ENCODE measurements at regions not wholly inside any gene's neighbourhood (a gene's known extent, or its start where the extent isn't known, plus 50 kb on each side); places are given as distances from the start of the nearest gene placed in this dataset.

DNA sequence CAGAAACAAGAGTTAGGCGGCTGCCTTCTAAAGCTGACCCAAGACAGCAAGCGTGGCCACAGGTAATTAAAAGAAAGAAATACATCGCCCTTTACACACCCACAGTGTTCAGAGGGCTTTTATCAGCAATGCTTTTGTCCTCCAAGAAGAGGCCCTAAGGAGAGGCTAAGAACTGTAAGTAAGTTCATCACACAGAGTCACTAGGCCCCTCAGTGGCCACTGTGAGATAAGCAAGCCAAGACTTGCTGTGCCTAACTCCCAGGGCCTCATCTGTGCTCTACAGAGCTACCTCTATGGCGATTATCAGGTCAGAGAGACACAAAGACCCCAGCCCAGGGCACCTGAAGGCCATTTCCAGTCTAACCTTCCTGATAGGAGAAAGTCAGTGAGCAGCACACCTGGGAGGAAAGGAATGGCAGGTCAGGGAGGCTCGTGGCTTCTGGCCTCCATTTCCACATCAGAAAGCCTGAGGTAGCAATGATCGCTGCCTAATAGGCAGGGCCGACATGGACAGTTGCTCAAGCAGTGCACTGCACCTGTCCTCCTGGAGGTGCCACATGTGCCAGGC, 545.2 kb upstream of the CDH11 start:
- Histone ChIP-seq H3K9me2 (ENCODE audit: insufficient read depth) (no peaks in the 10 kb centered on the region), H3K79me2 (ENCODE audit: insufficient read depth, low read length) (no peaks in the 10 kb centered on the region), H4K20me1 (ENCODE audit: insufficient read depth) (no peaks in the 10 kb centered on the region), H3K4me2 (ENCODE audit: low read length) (no peak overlapping the region), H2AFZ (ENCODE audit: low read depth, low read length, poor library complexity, severe bottlenecking) (no peak overlapping the region), H3K4me3 (replicated peaks in 1 of 2; ENCODE audit: low read depth in 1 of 2, low read length in 2 of 2) (no peak overlapping the region), H3K9ac (ENCODE audit: low read length) (no peak overlapping the region), H3K27me3 (ENCODE audit: insufficient read depth, low read length) (no peaks in the 10 kb centered on the region), H3K9me3 (ENCODE audit: control insufficient read depth in 1 of 2, insufficient read depth in 1 of 2, low read depth in 1 of 2, low read length in 2 of 2) (no peaks in the 10 kb centered on the region; a peak in 1 of 4 replicates), H3K27ac (ENCODE audit: low read depth, low read length) (no peak overlapping the region), H3K36me3 (ENCODE audit: control insufficient read depth in 1 of 2, insufficient read depth in 2 of 2, low read length in 2 of 2) (no peaks in the 10 kb centered on the region), H3K4me1 (ENCODE audit: control insufficient read depth in 1 of 2, insufficient read depth in 2 of 2, low read length in 2 of 2) (no peaks in the 10 kb centered on the region)
- intact Hi-C loops (cut with micrococcal nuclease) = no loop called here
- TF ChIP-seq EZH2 (IDR thresholded peaks at IDR 0.05) (no peak), ZFX (IDR thresholded peaks at IDR 0.05) (no peak), FOSL1 (IDR thresholded peaks at IDR 0.05; ENCODE audit: low read depth) (no peak), TCF7L2 (IDR thresholded peaks at IDR 0.05; ENCODE audit: borderline replicate concordance, extremely low read depth, insufficient read depth, insufficient read length) (no peak), SIN3A (IDR thresholded peaks at IDR 0.05; ENCODE audit: low read depth) (no peak), SP1 (IDR thresholded peaks at IDR 0.05; ENCODE audit: low read depth) (no peak), RAD21 (IDR thresholded peaks at IDR 0.05; ENCODE audit: low read depth) (no peak), YY1 (IDR thresholded peaks at IDR 0.05; ENCODE audit: extremely low read depth, insufficient replicate concordance, low read depth, low read length) (no peak), SRF (IDR thresholded peaks at IDR 0.05; ENCODE audit: low read depth) (no peak), ELF1 (IDR thresholded peaks at IDR 0.05; ENCODE audit: borderline replicate concordance, low read depth) (no peak), EGR1 (IDR thresholded peaks at IDR 0.05; ENCODE audit: low read depth) (no peak), CBX3 (IDR thresholded peaks at IDR 0.05; ENCODE audit: low read depth) (no peak), EZH2phosphoT487 (IDR thresholded peaks at IDR 0.05; ENCODE audit: borderline replicate concordance) (no peak), POLR2A (IDR thresholded peaks at IDR 0.05; ENCODE audit: borderline replicate concordance, extremely low read depth, insufficient read depth, insufficient read length) (no peak), JUND (IDR thresholded peaks at IDR 0.05) (no peak)
- TF ChIP-seq, protein P1, sequence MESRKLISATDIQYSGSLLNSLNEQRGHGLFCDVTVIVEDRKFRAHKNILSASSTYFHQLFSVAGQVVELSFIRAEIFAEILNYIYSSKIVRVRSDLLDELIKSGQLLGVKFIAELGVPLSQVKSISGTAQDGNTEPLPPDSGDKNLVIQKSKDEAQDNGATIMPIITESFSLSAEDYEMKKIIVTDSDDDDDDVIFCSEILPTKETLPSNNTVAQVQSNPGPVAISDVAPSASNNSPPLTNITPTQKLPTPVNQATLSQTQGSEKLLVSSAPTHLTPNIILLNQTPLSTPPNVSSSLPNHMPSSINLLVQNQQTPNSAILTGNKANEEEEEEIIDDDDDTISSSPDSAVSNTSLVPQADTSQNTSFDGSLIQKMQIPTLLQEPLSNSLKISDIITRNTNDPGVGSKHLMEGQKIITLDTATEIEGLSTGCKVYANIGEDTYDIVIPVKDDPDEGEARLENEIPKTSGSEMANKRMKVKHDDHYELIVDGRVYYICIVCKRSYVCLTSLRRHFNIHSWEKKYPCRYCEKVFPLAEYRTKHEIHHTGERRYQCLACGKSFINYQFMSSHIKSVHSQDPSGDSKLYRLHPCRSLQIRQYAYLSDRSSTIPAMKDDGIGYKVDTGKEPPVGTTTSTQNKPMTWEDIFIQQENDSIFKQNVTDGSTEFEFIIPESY (IDR thresholded peaks at IDR 0.05; ENCODE audit: extremely low read depth, insufficient replicate concordance, low read length) = no peak
- TF ChIP-seq, protein P2, sequence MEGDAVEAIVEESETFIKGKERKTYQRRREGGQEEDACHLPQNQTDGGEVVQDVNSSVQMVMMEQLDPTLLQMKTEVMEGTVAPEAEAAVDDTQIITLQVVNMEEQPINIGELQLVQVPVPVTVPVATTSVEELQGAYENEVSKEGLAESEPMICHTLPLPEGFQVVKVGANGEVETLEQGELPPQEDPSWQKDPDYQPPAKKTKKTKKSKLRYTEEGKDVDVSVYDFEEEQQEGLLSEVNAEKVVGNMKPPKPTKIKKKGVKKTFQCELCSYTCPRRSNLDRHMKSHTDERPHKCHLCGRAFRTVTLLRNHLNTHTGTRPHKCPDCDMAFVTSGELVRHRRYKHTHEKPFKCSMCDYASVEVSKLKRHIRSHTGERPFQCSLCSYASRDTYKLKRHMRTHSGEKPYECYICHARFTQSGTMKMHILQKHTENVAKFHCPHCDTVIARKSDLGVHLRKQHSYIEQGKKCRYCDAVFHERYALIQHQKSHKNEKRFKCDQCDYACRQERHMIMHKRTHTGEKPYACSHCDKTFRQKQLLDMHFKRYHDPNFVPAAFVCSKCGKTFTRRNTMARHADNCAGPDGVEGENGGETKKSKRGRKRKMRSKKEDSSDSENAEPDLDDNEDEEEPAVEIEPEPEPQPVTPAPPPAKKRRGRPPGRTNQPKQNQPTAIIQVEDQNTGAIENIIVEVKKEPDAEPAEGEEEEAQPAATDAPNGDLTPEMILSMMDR (IDR thresholded peaks at IDR 0.05 in 2 of 3, conservative IDR thresholded peaks at IDR 0.05 in 1 of 3; ENCODE audit: borderline replicate concordance in 1 of 3, insufficient read depth in 1 of 3, low read depth in 2 of 3, low read length in 2 of 3) = no peak
- TF ChIP-seq, protein P3, sequence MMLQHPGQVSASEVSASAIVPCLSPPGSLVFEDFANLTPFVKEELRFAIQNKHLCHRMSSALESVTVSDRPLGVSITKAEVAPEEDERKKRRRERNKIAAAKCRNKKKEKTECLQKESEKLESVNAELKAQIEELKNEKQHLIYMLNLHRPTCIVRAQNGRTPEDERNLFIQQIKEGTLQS (IDR thresholded peaks at IDR 0.05) = no peak
- ChIA-PET CTCF (no interaction called here), RAD21 (ENCODE audit: low non-redundant PET in 1 of 2, low total read pairs in 2 of 2, uncharacterized antibody in 2 of 2, unreplicated experiment in 2 of 2) (no interaction called here), POLR2A (no interaction called here)
- DNase-seq (ENCODE audit: low read depth, low spot score) (no peak), ATAC-seq (no peak)
- no TSS peak for BruUV-seq (replicated peaks)
